CD1c-positive myeloid dendritic cell (primary cell): ENCODE measurements at regions not wholly inside any gene's neighbourhood (a gene's known extent, or its start where the extent isn't known, plus 50 kb on each side); places are given as distances from the start of the nearest gene placed in this dataset.
A peak's percentile ranks its signal among the peaks of the same experiment; 100 is the strongest.
"Not testable (repeated sequence)": the region's sequence is repeated elsewhere in the genome, so short reads cannot be mapped to it uniquely, and the experiment has no call there.

Experiments
- DNase-seq: peaks from one replicate; pipeline ENCODE4 v3.0.0-alpha.2; 2016; ENCODE audit errors: extremely low spot score

DNA sequence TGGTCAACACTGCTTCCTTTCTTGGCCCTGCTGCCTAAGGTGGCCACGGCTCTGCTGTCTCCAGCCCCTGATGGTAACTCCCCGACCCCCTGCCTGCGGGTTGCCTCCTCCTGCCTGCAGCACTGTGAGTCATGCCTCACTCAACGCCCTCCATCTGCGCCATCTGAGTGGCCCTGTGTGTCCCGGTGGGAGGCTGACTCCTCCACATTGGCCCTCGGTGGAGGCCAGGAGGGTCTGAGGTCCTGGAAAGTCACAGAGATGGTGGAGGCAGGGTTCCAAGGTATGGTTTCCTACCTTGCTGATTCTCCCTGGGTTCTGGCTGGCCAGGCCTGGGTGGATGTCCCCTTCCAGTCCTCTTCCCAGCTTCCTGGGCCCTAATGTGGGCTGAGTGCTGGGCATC is 64.5 kb upstream of the ADAMTS2 start:
- no peak for DNase-seq

DNA sequence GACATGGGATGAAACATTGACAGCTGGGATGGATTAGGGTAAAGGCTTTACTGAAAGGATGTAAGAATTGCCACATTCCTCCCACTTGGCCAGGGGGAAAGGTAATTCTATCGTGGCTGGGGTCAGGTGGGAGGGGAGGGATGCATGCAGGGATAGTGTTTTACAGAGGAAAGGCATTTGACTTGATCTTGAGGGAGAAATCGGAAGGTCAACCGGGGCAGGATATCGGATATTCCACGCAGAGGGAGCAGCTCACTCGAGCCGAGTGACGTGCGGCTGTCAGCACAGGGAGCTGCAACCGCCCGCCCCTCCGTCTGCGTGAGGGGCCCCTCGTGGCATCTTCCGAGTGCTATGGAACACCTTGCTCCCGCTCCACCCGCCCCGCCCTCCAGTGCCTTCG is 63.4 kb upstream of the ADAMTS2 start:
- no peak for DNase-seq

GRCh38 chr5:179407191-179408175 is 62.2 kb upstream of the ADAMTS2 start:
- no peak for DNase-seq

DNA sequence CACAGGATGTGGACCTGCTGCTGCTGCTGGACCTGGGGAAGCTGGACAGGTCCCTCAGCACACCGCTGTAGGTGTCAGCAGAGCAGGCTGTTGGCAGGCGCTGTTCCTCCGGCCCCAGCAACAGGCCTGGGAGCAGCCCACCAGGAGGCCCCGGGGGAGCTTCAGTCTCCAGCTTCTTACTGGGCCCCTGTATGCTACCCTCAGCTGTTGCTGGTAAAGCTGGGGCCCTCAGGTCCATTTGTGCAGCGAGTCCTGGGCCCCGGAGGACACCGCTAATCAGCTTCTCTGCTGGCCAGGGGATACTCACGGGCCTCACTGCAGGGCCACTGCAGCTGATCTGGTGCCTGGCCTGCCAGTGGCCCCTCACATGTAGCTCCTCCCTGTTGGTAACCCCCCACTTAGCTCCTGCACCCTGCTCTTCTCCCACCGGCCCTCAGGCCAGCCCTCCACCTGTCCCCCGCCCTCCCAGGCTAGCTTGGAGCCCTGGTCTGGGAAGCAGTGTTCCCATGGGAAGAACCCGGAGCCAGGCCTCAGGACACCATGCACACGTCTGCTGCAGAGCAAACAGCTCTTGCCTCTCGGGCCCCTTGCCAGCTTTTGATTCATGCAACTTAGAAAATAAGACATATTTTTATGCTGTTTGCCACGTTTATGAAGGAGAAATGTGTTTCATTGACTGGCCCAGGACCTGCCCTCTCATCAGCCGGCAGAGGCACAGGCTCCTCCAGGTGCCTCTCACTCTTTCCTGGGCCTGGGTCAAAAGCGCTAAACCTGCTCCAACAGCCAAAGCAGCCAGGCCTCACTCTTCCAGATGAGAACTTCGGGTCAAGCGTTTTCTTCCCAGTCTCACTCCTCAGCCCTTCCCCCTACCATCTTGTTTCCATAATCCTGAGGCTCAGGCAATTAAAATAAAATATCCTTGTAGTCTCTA is 61.0 kb upstream of the ADAMTS2 start:
- DNase-seq = no peak

DNA sequence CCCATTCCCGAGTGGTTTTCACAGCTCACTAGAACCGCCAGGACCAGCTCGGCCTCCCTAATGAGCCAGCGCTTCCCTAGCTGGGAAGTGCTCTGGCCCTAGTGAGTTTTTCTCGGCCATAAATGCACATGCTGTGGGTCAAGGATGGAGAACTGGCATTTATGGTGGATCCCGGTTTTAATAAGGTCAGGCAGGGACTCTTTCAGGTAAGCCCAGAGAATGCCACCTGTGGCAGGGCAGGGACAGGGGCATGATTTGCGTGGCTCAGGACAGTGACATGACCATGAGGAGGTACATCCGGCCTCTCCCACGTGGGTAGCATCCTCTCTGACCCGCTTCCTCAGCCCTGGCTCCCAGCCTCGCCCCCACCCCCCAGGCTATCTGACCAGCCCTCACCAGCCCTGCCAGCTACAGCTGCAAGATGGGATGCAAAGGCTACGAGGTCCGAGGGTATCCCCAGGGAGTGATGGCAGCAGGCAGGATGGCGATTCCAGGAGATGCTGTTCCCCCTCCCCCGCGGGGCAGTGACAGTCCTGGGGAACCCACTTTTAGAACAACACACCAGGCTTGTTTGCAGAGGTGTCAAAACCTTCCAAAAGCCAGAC is 60.3 kb upstream of the ADAMTS2 start:
- DNase-seq = no peak

DNA sequence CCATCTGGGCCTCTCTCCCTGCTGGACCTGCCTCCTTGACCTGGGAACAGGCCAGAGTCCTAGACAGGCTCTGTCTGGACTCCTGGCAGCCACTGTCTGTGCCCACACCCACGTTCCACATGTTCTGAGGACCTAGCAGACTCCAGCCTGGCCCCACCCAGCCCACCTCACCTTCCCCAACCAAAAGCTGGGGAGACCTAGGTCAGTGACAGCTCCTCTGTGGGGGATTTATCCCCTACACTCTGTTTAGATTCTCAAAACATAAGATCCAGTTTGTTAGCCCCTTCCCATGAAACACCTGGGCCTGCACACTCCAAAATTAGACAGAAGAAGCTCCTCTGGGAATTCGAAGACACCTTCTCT is 59.8 kb upstream of the ADAMTS2 start:
- DNase-seq = no peak

DNA sequence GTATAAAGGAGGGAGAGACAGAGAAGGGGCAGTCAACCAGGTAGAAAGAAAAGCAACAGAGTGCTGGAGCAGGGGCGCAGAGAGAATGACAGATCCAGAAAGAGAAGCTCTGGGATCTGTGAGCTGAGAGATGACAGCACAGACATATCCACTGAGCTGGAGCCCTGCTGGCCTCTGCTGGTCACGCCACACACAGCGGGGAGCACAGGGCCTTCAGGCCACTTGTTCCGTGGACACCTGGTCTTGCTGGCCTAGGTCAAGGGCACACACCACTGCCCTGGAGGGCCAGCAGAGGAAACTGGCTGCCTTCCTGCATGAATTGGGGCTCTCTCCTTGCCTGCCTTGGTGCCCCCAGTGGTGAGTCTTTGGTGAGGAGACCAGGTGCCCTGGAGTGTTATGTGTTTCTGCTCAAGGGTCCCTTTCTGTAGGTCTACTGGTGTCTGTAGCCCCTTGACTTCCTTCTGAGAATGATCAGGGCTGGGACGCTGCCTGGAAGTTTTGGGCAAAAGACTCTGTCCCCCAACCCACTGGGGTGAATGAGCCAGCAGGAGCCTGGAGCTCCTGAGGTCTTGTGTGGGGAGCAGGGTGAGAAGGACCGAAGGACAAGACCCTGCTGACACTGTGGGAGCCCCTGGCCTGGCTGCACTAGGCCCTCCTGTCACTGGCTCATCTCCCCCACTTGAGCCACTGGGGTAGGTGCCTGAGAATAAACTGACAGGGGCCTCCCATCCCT is 59.2 kb upstream of the ADAMTS2 start:
- DNase-seq = no peak

GRCh38 chr5:179403426-179404147 is 58.3 kb upstream of the ADAMTS2 start:
- DNase-seq = no peak

DNA sequence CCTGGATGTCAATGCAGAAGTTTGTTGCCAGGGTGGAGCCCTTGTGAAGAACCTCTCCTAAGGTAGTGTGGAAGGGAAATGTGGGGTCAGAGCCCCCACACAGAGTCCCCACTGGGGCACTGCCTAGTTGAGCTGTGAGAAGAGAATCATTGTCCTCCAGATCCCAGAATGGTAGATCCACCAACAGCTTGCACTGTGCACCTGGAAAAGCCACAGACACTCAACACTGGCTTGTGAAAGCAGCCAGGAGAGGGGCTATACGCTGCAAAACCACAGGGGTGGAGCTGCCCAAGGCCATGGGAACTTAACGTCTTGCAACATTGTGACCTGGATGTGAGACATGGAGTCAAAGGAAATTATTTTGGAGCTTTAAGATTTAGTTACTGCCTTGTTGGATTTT is 55.2 kb upstream of the ADAMTS2 start:
- DNase-seq = not testable (repeated sequence)

DNA sequence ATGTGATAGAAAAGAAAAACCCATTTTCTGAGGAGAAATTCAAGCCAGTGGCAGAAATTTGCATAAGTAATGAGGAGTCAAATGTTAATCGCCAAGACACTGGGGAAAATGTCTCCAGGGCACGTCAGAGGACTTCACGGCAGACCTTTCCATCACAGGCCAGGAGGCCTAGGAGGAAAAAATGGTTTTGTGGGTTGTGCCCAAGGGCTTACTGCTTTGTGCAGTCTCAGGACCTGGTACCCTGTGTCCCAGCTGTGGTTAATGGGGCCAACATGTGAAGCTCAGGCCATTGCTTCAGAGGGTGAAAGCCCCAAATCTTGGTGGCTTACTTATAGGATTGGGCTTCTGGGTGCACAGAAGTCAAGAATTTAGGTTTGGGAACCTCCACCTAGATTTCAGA is 54.8 kb upstream of the ADAMTS2 start:
- no peak for DNase-seq

- not testable (repeated sequence) for DNase-seq
These were observed 54.1 kb upstream of the ADAMTS2 start for GRCh38 chr5:179399327-179399726.

DNA sequence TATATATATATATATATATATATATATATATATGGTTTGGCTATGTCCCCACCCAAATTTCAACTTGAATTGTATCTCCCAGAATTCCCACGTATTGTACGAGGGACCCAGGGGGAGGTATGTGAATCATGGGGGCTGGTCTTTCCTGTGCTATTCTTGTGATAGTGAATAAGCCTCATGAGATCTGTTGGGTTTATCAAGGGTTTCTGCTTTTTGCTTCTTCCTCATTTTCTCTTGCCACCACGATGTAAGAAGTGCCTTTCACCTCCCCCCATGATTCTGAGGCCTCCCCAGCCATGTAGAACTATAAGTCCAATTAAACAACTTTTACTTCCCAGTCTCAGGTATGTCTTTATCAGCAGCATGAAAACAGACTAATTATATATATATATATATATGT is 52.3 kb upstream of the ADAMTS2 start:
- peak; percentile 10 for DNase-seq
